NK-92 treated with Interleukin-12 subunit alpha and Interleukin-12 subunit beta, amount 100 ng/mL, for 24 hours (cell line): ENCODE measurements at regions not wholly inside any gene's neighbourhood (a gene's known extent, or its start where the extent isn't known, plus 50 kb on each side); places are given as distances from the start of the nearest gene placed in this dataset.
"Not testable (repeated sequence)": the region's sequence is repeated elsewhere in the genome, so short reads cannot be mapped to it uniquely, and the experiment has no call there.

Experiments used
- DNase-seq: peaks from one replicate; lab custom pipeline; 2025; lab: John Stamatoyannopoulos, UW

DNA sequence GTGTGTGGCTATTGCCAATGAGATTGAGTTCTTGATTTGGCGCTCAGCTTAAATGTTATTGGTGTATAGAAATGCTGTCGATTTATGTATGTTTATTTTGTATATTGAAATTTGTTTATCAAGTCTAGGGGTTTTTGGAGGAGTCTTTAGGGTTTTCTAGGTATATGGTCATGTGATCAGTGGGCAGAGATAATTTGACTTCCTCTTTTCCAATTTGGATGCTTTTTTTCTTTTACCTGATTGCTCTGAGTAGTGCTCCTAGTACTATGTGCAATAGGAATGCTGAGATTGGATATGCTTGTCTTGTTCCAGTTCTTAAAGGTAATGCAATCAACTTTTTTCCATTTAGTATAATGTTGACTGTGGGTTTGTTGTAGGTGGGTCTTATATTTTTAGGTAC, 99.8 kb upstream of the PMCH start:
- no peak for DNase-seq

DNA sequence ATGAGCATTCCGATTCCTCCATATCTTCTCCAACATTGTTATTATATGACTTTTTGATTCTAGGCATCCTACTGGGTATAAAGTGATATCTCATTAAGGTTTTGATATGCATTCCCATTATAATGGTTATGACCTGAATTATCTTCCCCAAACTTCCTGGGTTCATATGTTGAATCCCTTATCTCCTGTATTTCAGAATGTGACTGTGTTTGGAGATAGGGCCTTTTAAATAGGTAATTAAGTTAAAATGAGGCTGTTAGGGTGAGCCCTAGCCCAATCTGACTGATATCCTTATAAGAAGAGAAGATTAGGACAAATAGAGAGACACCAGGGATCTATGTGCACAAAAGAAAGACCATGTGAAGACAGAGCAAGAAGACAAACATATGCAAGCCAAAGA, 96.9 kb upstream of the PMCH start:
- DNase-seq = no peak

DNA sequence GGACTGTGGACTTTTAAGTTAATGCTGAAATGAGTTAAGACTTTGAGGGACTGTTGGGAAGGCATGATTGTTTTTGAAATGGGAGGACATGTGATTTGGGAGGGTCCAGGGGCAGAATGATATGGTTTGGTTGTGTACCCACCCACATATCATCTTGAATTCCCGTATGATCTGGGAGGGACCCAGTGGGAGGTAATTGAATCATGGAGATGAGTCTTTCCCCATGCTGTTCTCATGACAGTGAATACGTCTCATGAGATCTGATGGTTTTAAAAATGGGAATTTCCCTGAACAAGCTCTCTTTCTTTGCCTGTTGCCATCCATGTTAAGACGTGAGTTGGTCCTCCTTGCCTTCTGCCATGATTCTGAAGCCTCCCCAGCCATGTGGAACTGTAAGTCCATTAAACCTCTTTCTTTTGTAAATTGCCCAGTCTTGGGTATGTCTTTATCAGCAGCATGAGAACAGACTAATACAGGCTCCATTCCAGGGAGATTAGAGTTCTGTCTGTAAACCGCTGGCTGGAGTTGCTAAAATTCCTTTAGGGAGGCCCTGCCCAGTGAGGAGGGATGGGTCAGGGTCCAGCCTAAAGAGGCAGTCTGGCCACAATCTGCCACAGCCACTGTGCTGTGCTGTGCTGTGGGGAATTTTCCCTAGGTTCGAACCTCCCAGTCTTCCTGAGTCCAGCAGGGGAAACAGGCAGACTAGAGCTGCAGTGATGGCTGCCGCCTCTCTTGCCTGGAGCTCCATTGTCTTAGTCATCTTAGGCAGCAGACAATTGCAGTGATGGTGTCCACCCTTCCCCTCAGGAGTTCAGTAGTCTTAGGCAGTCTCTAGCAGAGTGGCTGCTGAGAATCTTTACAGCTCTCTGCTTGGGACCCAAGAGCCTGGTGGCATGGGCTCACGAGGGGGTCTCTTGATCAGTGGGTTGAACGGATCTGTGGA, 94.1 kb upstream of the PMCH start:
- DNase-seq = not testable (repeated sequence)

DNA sequence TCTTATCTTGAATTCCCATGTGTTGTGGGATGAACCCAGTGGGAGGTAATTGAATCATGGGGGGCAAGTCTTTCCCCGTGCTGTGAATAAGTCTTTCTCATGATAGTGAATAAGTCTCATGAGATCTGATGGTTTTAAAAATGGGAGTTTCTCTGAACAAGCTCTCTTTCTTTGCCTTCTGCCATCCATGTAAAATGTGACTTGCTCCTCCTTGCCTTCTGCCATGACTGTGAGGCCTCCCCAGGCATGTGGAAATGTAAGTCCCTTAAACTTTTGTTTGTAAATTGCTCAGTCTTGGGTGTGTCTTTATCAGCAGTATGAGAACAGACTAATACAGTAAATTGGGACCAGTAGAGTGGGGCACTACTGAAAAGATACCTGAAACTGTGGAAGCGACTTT, 92.1 kb upstream of the PMCH start:
- DNase-seq = not testable (repeated sequence)

DNA sequence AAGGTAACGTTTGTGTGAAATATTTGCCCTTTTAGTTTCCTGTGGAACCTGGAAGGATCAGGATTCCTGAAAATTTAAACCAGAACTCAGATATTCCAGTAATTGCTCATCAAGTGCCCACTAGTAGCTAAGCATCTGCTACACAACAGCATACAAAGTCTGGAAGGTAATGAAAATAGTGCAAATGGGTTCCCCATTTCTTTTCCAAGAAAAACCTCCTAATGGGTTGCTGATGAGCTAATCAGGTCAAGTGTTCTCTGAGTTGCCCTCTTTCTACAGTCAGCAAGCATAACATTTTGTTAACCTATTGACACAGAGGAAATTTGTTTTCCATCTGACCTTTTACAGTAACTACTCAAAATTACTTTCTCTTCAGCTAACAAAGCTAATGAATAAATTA, 83.6 kb upstream of the PMCH start:
- DNase-seq = no peak

GRCh38 chr12:102255687-102256086, 58.1 kb upstream of the PMCH start:
- DNase-seq = not testable (repeated sequence)

DNA sequence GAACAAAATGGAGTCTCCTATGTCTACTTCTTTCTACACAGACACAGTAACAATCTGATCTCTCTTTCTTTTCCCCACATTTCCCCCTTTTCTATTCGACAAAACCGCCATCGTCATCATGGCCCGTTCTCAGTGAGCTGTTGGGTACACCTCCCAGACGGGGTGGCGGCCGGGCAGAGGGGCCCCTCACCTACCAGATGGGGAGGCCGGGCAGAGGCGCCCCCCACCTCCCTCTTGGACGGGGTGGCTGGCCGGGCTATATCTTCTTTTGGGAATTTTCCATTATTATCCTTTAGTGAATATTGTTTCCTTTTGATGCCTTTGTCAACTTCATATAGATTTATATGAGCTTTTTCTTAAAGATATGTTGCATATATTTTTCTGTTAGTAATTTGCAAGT, 53.4 kb upstream of the PMCH start:
- not testable (repeated sequence) for DNase-seq

GRCh38 chr12:102249079-102249841, 51.6 kb upstream of the PMCH start:
- no peak for DNase-seq
